H4 (cell line): ENCODE measurements at regions not wholly inside any gene's neighbourhood (a gene's known extent, or its start where the extent isn't known, plus 50 kb on each side); places are given as distances from the start of the nearest gene placed in this dataset.
"Not testable (repeated sequence)": the region's sequence is repeated elsewhere in the genome, so short reads cannot be mapped to it uniquely, and the experiment has no call there.

Source experiments
- DNase-seq: peaks from one replicate; pipeline ENCODE4 v3.0.0-alpha.2; 2015; ENCODE audit warnings: low spot score

DNA sequence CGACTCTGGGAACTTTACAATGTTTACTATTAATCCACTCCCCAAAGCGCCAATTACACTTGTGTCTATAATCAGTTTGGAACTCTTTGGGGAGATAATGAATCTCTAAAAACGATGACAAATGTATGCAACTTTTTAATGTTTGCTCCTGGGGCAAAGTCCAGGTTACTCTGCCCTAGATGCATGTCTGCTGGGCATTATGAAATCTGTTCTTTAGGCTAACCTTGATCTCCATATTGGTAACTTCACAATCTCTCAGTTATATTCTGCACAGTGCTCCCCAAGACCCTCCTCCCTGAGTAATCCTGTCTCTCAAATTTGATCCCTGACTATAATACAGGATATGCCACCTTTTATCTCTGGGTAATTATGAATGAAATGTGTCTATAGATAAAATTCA is 152.2 kb upstream of the TRPM3 start:
- no peak for DNase-seq

DNA sequence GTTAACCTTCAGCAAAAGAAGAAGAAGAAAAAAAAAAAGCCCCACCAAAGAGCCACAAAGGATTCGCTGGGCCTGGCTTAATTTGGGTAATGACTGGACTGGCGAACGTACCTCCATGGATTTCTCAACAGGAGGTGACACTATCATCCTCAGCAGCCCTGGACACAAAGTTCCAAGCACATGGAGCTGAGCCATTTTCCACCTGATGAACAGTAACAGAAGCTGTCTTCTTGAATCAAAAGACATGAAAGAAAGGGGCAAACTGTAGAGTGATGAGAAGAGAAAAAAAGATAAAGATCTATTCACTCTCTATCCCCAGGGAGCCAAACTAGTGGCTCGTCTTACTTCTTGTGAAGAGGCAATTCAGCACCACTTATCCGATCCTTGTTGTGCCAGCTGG is 150.2 kb upstream of the TRPM3 start:
- no peak for DNase-seq

DNA sequence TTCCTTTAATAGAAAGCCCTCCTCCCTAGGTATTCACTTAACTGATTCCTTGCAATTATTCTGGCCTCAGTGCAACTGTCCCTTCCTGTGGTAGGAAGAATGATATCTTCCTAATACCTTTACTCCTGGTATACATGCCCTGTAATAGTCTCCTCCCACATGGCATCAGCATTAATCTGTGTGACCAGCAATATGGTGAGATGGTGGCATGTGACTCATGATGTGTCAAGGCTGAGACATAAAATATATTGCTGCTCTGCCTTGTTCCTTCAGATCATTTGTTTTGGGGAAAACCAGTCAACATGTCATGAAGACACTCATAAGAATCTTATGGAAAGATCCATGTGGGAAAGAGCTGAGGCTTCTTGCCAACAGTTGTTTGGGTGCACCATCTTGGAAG is 149.1 kb upstream of the TRPM3 start:
- no peak for DNase-seq

DNA sequence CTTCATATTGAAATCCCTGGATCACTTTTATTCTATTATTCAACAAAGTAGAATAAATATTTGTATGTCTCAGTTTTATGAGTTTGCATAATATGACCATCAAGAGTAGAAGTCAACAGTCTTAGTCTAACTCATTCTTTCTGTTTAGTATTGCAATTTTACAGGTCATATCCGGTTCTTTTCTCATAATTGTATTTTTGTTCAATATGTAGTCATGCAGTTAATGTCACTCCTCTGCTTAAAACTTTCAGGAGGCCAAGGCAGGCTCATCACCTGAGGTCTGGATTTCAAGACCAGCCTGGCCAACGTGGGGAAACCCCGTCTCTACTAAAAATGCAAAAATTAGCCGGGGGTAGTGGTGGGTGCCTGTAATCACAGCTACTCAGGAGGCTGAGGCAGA is 148.4 kb upstream of the TRPM3 start:
- DNase-seq, result no peak

DNA sequence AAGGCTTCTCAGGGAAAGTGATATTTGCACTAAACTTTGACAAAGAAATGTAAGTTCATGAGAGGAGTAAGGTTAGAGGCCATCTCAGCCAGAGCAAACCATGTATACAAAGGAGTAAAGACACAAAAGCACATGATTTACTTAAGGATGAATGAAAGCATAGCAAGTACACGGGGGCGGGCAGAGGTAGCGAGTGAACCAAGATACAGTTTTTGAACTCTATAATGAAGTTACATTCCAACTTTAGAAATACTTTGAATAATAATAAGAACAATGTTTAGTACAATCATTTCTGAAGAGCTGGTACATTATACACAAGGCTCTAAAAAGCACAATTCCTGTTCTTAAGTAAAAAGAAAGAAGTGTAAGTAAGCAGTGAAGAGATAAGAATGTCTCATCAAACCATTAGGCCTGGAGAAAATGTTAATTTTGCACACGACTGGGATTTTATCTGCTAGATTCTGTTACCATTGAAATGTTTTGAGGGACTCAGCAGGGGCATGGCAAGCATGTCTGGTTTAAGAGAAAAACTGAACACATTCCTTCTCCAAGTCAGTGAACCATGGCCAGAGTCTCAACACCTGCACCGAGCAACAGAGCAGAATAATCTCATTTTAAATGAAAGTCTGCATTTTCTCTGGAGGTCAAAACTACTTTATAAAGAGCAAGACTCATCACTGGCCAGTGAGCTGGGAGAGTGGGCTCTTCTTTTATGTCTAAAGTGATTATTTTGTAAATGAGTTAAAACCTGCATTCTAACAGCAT is 147.6 kb upstream of the TRPM3 start:
- DNase-seq, result no peak

DNA sequence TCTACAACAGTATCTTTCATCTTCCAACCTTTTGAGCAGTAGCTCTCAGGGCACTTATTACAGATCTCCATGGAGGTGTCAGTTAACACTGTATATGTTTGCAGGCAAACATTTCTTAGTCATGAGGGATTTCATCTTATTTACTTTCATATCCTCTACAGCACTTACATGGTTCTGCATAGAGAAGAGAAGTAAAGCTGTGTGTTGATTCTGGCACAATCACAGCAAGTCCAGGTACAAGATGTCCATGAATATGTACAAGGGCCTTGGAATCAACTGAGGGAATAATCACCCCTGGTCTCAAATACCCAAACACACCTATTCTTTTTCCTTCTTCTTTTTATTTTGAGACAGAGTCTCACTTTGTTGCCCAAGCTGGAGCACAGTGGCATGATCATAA is 142.0 kb upstream of the TRPM3 start:
- no peak for DNase-seq

DNA sequence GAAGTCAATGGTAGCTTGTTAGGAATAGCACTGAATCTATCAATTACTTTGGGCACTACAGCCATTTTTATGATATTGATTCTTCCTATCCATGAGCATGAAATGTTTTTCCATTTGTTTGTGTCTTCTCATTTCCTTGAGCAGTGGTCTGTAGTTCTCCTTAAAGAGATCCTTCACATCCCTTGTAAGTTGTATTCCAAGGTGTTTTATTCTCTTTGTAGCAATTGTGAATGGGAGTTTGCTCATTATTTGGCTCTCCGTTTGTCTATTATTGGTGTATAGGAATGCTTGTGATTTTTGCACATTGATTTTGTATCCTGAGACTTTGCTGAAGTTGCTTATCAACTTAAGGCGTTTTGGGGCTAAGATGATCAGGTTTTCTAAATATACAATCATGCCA is 139.0 kb upstream of the TRPM3 start:
- not testable (repeated sequence) for DNase-seq

DNA sequence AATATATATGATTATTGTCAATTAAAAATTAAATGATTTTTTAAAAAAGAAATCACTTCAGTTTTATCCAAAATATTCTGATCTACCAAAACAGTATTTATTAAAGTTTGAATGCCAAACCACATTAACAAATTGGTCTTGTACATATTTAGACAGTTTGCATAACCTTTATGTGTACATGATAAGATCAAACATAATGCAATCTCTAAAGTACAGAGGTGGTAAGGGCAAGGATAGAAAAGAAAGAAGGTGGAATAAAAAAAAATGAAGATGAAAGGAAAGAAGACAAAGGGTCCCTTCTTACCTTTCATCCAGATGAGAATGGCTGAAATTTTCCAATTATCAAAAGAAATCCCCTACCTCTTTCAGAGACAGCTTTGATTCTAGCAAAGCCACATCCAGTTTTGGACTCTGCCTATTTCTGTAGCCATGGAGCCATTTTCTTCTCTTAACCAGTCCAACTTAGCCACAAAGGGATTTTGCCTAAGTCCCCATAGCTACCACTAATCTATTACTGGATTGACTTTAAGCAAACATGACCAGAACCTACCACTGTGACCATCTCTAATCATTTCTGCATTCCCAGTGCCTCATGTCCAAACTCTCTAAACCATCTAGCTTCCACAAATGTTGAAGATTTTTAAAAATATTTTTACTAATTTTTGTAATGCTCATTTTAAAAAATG is 133.3 kb upstream of the TRPM3 start:
- DNase-seq, result no peak

DNA sequence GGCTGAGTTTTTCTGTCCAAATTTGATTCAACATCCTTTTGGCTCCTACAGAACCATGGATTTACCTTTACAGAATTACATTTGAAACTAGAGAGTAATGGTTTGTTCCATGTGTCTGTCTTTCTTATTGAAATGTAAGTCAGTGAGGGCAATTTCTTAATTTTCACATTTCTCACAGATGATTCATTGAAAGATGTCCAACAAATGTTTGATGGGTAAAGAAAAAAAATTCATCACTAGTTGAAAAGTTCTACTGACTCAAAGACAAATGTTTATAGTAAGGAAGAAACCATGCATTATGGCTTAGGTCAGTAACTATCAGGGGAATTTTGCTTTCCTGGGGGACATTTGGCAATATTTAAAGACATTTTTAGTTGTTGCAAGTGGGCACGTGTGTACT is 131.6 kb upstream of the TRPM3 start:
- DNase-seq, result no peak

DNA sequence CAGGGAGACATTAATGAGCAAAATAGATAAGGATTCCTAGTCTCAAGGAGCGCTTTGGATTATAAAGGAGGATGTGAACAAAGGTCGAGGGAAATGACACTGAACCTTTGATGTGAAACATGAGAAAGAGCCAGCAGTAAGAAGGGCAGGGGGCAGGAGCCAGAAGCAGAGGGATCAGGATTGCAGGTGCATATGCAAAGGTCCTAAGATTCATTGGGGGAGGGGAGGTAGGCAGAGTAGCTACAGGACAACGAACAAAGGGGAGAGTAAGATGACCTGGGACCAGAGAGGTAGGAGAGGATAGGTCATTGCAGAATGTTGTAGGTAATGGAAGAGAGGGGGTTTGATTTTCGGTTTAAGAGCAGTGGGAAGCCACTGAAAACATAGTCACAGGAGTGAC is 129.2 kb upstream of the TRPM3 start:
- no peak for DNase-seq

DNA sequence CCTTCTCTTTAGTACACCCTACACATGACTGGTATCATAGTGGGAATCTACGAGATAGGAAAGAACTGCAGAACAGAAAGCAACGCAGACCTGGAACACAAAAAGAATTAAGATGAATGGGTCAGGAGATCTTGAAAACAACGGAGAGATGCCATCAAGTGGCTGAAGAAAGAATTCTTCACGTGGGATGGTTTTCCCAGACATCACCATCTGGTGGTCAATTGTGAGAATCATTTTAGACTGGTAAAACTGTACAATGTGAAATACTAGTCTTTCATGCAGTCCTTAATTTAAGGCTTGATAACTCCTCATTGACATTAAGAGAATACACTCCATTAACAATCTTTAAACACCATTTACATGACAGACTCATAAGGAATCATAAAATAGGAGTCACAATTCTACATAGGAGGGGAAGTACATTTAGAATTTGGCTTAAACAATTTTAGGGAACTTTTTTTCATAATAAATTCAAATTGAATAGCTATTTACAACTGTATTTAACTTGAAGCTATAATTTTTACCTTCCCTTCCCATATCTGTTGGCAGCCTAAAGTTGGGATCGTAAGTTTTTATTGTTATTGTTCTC is 128.4 kb upstream of the TRPM3 start:
- DNase-seq, result peak; percentile 68

DNA sequence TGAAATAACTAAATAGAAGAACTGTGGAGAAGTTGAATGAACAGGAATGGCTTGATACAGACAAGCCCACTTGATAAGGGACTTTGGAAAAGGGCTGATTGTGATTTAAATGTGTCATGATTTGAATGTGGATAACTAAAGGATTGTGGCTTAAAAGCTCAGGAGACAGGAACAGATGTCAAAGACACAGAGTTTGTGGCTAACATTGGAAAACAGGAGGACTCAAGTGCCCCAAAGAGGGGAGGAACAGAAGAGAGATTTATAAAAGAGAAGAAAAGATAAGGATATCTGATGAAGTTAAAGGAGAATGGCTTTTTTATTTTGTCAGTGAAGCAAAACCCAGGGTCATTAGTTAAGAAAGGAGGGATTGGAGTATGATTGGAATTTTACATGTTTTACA is 124.2 kb upstream of the TRPM3 start:
- DNase-seq, result no peak

DNA sequence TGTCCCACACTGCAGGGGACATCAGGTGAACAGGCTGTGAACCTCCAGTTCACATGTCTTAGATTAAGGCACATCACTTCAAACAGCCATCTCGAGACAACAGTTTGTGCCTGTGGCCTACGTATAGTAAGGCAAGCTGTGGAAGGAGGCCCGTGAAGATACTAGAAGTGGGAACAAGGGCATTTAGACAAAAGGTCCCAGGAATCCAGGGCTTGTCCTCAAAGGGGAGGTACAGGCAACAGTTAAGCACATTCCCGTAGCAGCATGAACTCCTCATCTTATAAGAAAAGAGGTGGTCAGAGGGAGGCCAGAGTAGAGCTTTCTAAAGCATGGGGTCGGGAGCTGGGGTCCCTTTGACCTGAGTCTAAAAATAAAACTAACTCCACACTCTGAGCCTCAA is 122.5 kb upstream of the TRPM3 start:
- DNase-seq, result no peak

DNA sequence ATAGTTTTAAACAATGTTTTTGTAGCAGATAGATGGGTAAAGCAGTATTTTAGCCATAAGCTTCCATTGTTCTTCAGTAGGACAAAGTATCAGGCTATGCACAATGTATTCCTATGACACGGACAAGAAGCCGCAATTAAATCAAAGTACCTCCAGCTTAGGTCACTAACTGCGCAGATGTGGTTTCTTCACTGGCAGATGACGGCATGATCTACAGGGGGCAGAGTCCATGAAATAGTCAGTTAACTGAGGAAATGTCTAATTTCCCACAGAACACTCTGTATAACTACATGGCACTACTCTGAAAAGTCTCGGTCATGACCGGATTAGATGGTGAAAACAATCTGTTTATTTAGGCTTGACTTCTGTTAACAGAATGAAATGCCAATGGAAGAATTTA is 120.7 kb upstream of the TRPM3 start:
- no peak for DNase-seq

DNA sequence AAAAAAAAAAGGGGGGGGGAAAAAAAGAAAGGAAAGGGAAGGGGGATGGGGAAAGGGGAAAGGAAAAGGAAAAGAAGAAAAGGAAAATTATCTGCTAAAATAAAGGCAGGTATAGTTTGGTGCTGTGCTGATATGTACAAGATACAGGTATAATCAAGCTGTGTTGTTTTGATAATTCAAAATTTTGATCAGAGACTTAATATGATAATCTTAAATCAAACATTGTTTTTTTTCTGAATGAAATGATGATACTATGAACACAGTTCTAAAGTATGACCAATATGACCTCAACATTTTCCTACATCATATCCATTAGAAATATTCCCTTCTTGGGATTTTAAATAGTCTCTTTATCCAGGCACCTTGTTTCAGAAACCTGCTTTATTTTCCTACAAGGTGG is 115.6 kb upstream of the TRPM3 start:
- DNase-seq, result no peak

DNA sequence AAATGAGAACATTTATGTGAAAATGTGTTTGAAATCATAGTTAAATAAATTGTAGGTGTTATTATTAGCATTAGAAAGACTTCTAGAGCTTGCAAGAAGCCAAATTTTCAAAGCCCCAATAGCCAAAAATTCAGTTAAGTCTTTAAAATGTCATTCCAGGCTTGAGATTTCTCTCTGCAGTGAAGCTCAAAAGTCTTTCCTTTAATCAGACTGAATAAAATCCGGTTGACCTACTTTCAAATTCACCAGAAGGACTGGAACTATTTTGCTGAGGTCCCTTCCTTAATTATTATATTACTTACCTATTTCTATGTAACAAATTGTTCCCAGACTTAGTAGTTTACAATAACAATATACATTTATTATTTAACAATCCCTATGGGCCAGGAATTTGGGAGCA is 112.2 kb upstream of the TRPM3 start:
- DNase-seq, result no peak

DNA sequence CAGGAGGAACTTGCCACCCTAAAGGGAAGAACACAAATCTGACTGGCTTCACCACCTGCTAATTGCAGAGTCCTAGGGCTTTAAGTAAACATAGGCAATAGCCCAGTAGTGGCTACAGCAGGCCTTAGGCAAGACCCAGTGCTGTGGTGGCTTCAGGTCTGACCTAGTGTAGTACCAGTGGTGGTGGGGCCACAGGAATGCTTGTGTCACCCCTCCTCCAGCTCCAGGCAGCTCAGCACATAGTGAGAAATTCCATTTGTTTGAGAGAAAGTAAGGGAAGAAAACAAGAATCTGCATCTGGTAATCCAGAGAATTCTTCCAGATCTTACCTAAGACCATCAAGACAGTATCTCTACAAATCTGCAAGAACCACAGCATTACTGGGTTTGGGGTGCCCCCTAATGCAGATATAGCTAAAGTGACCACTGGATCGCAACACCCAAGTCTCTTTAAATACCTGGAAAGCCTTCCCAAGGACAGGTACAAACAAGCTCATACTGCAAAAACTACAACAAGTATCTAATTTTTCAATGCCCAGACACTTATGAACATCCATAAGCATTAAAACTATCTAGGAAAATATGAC is 102.6 kb upstream of the TRPM3 start:
- DNase-seq, result no peak

DNA sequence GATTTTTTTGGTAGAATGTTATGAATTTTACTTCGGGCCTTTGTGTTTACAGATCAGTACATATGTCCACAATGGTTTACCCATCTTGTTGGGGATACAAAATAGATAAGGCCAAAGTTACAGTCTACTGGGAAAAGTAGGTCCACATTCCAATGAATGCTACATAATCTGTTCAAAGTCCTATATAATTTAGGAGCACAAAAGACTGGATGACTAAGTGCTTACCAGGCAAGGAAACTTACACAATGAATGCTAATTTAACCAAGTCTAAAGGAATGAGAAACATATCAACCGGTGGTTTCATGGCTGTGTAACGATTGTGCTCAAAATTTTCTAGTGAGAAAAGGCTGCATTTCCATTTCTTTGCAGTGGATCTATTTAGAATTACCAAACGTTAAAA is 97.4 kb upstream of the TRPM3 start:
- no peak for DNase-seq

DNA sequence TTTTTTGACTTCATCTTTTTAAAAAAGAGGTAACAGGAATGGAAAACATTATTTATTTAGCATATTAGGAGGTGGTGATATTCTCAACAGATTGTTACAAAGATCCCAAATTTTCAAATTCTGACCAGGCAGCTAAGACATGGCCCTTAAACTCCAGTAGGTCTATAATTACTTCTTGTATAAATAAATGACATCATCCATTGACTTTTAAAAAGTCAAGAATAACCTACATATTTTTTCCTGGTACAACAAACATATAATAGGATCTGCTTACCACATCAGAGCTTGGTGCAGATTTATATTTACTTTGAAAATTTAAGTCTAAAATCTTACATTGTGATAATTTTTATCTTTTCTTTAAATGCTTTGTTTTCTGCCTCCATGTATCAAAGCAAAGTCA is 92.2 kb upstream of the TRPM3 start:
- no peak for DNase-seq

DNA sequence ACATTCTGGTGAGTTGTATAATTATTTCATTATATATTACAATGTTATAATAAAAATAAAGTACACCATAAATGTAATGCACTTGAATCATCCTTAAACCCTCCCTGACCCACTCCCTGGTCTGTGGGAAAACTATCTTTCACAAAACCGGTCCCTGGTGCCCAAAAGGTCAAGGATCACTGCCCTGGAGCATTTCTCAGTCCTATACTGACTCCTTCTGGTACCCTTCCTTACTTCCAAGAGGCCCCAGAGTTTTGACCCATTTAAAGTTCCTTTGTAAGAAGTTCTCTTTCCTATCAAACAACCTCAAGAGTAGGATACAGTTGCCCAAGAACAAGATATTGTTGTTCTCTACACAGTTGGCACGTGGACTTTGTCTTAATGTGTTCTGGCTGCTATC is 88.9 kb upstream of the TRPM3 start:
- DNase-seq, result no peak

DNA sequence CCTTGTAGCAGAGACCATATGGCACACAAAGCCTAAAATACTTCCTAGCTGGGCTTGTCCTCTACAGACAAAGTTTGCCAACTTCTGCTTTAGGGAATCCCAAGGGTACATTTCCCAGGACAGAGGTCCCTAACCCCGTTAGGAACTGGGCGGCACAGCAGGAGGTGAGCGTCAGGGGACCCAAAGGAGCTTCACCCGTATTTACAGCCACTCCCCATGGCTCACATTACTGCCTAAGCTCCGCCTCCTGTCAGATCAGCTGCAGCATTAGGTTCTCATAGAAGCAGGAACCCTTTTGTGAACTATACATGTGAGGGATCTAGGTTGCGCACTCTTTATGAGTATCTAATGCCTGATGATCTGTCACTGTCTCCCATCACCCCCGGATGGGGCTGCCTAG is 88.5 kb upstream of the TRPM3 start:
- DNase-seq, result no peak

DNA sequence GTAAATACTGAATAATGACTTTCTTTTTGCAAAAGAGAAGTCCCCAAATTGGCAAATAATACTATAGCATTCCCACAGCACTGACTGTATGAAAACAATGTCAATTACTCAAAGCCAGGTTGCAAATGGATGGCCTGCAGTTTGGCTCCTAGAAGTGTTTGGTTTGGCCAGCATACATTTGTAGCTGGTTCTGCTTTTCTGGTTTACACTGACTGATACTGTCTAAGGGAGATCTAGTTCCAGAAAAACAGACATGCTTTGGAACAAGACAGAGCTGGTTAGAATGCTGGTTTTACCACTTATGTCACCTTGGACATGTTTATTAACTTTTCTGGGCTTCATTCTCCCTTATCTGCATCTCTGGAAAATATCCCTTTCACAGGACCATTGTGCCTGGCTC is 81.5 kb upstream of the TRPM3 start:
- DNase-seq, result no peak

DNA sequence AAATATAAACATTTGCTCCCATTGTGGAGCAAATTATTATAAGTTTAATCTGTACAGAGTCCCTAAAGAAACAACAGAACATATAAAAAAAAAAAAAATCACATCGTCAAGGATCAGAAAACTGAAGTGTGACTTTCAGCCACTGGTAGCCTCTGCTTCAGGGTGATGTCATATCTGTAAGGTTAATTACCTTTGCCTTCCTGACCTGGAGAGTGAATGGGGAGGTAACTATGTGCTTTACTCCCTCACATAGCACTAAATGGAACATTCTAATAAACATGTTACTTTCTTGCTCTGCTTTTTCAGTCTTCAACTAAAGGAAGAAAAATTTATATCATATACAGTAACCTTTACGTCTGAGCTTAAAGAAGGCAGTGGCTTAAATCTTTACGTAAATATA is 70.3 kb upstream of the TRPM3 start:
- no peak for DNase-seq
